HepG2 (cell line): ENCODE measurements at regions not wholly inside any gene's neighbourhood (a gene's known extent, or its start where the extent isn't known, plus 50 kb on each side); places are given as distances from the start of the nearest gene placed in this dataset.

ENCODE experiments used
- ATAC-seq: fragments of 200-7000 bp; cut with Tn5 transposase; 3 replicates; pipeline ENCODE4 v1.9.1; 2020; ENCODE audit warnings: mild to moderate bottlenecking, moderate library complexity
- BruUV-seq: library from RNA; stranded (reverse); fragments of 400-500 nt; replicated peaks from 2 replicates; lab custom pipeline; 2021; lab: Mats Ljungman, UMichigan
- CTCF ChIA-PET: fragments of 300-600 bp; formaldehyde crosslinking; extraction: SDS; loops from one replicate; lab custom pipeline; 2021; ENCODE audit warnings: low total read pairs, inconsistent platforms, low intra/inter-chr PET ratio; lab: Yijun Ruan, JAX
- POLR2A ChIA-PET: fragments of 350-600 bp; sonication (Branson Sonifier 250); formaldehyde crosslinking; loops from one replicate; lab custom pipeline; 2020; ENCODE audit warnings: antibody characterized with exemption, inconsistent platforms; lab: Yijun Ruan, JAX
- DNase-seq: peaks from one replicate; pipeline ENCODE4 v3.0.0-alpha.2; 2015; ENCODE audit warnings: low spot score
- FAIRE-seq: peaks from 3 replicates; lab custom pipeline; 2011; peaks lifted over from hg19 to GRCh38; lab: Jason Lieb, UNC
- H2AFZ ChIP-seq: one replicate; pipeline ENCODE4 v1.6.1; 2011; ENCODE audit warnings: low read length, inconsistent platforms
- H3K27ac ChIP-seq: fragments of 300-600 bp; 3 replicates; pipeline ENCODE4 v1.8.0; 2011; ENCODE audit warnings: mixed run types, mild to moderate bottlenecking, mixed read lengths, low read length, inconsistent platforms; ENCODE audit not compliant: insufficient read depth; ENCODE audit errors: extremely low read length
- H3K27me3 ChIP-seq, 2 experiments: fragments of 200-600 bp in 1 of 2; 2 replicates in 1 of 2; 3 replicates in 1 of 2; pipeline versions ENCODE4 v1.6.0 to v1.8.0; 2011; ENCODE audit warnings: low read length in 2 of 2, mild to moderate bottlenecking in 2 of 2, moderate library complexity in 2 of 2, inconsistent platforms in 1 of 2; ENCODE audit not compliant: insufficient read depth in 2 of 2, control insufficient read depth in 1 of 2
- H3K36me3 ChIP-seq, 2 experiments: fragments of 200-600 bp in 1 of 2; replicated peaks in 1 of 2; 2 replicates in 1 of 2; 3 replicates in 1 of 2; pipeline versions ENCODE4 v1.5.1 to v1.8.0; 2011; ENCODE audit warnings: low read length in 2 of 2, inconsistent platforms in 1 of 2; ENCODE audit not compliant: insufficient read depth in 2 of 2, control insufficient read depth in 1 of 2
- H3K4me1 ChIP-seq: 2 replicates; pipeline ENCODE4 v1.5.1; 2012; ENCODE audit warnings: low read length, inconsistent platforms; ENCODE audit not compliant: insufficient read depth
- H3K4me2 ChIP-seq: 2 replicates; pipeline ENCODE4 v1.6.0; 2011; ENCODE audit warnings: low read depth, low read length, inconsistent platforms
- H3K4me3 ChIP-seq, 3 experiments: fragments of 200-600 bp in 1 of 3; sonication (generic), shearing (Covaris generic) in 1 of 3; replicated peaks in 1 of 3; 2 replicates each; pipeline ENCODE4 v1.5.1; 2011 to 2016; ENCODE audit warnings: low read length in 3 of 3, inconsistent platforms in 2 of 3, low read depth in 2 of 3, mild to moderate bottlenecking in 2 of 3, control low read depth in 1 of 3, mixed read lengths in 1 of 3; ENCODE audit not compliant: insufficient read depth in 1 of 3
- H3K79me2 ChIP-seq: one replicate; pipeline ENCODE4 v1.6.1; 2011; ENCODE audit warnings: low read length, inconsistent platforms; ENCODE audit not compliant: insufficient read depth
- H3K9ac ChIP-seq: 2 replicates; pipeline ENCODE4 v1.6.0; 2011; ENCODE audit warnings: mild to moderate bottlenecking, low read depth, low read length, inconsistent platforms; ENCODE audit not compliant: insufficient read depth
- H3K9me3 ChIP-seq: 2 replicates; pipeline ENCODE4 v1.5.1; 2012; ENCODE audit warnings: mild to moderate bottlenecking, low read length
- H4K20me1 ChIP-seq: 2 replicates; pipeline ENCODE4 v1.6.0; 2011; ENCODE audit warnings: inconsistent platforms, mild to moderate bottlenecking, low read length, moderate library complexity; ENCODE audit not compliant: insufficient read depth
- KLF12 ChIP-seq: sonication (generic); formaldehyde crosslinking; IDR thresholded peaks from 2 replicates; pipeline ENCODE4 v1.4.0; 2020; ENCODE audit warnings: missing genetic modification reagents, borderline replicate concordance
- NAIF1 ChIP-seq: sonication (generic); formaldehyde crosslinking; IDR thresholded peaks from 2 replicates; pipeline ENCODE4 v1.5.0; 2020; ENCODE audit warnings: mild to moderate bottlenecking, missing genetic modification reagents, borderline replicate concordance
- RBM22 ChIP-seq: fragments of 200-400 bp; formaldehyde crosslinking; optimal IDR thresholded peaks from 2 replicates; pipeline ENCODE3; 2017; ENCODE audit warnings: mild to moderate bottlenecking, low read length, moderate library complexity
- SIN3A ChIP-seq: IDR thresholded peaks from 2 replicates; pipeline ENCODE4 v1.6.1; 2011; ENCODE audit warnings: low read depth, mild to moderate bottlenecking, control low read depth, low read length, borderline replicate concordance
- STAT5B ChIP-seq: sonication (generic); formaldehyde crosslinking; IDR thresholded peaks from 2 replicates; pipeline ENCODE4 v1.4.0; 2020; ENCODE audit warnings: missing genetic modification reagents
- ZBTB7A ChIP-seq: sonication (generic); formaldehyde crosslinking; IDR thresholded peaks from 2 replicates; pipeline ENCODE4 v1.8.0; 2022; ENCODE audit warnings: mild to moderate bottlenecking, missing genetic modification reagents
- ZNF746 ChIP-seq: sonication (generic); formaldehyde crosslinking; IDR thresholded peaks from 2 replicates; pipeline ENCODE4 v1.8.0; 2022; ENCODE audit warnings: mild to moderate bottlenecking, missing genetic modification reagents
- ZNF773 ChIP-seq: sonication (generic); formaldehyde crosslinking; IDR thresholded peaks from 2 replicates; pipeline ENCODE4 v1.4.0; 2020; ENCODE audit warnings: missing genetic modification reagents, borderline replicate concordance
- WGBS: methylation state at CpG from one replicate; pipeline ENCODE4 v1.1.6; 2017; ENCODE audit warnings: low lambda C conversion rate; 5-methylcytosine and 5-hydroxymethylcytosine counted together
- in situ Hi-C: cut with HindIII; loops from 2 replicates; pipeline ENCODE4 v1.10.0; 2017; ENCODE audit warnings: low pct_unique_long_range_greater_than_20kb; ENCODE audit not compliant: extremely low pct_ligation_motif_present
- intact Hi-C: fragments of 100-400 bp; cut with micrococcal nuclease; formaldehyde crosslinking; loops from one replicate; pipeline ENCODE4 v1.10.0; 2022; ENCODE audit not compliant: unreplicated experiment
- TF ChIP-seq, protein P1 (sequence below), 2 experiments: IDR thresholded peaks; 2 replicates each; pipeline ENCODE4 v1.6.1; 2011 to 2012; ENCODE audit warnings: low read length in 2 of 2, borderline replicate concordance in 1 of 2, low read depth in 1 of 2, mild to moderate bottlenecking in 1 of 2, moderate library complexity in 1 of 2
- TF ChIP-seq, protein P2 (sequence below): IDR thresholded peaks from 2 replicates; pipeline ENCODE4 v1.6.1; 2012; ENCODE audit warnings: low read depth, low read length, improper control_type of control experiment
- TF ChIP-seq, protein P3 (sequence below): sonication (generic); formaldehyde crosslinking; conservative IDR thresholded peaks from 2 replicates; pipeline ENCODE4 v1.4.0; 2020; ENCODE audit warnings: missing genetic modification reagents
- TF ChIP-seq, protein P4 (sequence below): sonication (generic); formaldehyde crosslinking; IDR thresholded peaks from 2 replicates; pipeline ENCODE4 v1.4.0; 2020; ENCODE audit warnings: missing genetic modification reagents

DNA sequence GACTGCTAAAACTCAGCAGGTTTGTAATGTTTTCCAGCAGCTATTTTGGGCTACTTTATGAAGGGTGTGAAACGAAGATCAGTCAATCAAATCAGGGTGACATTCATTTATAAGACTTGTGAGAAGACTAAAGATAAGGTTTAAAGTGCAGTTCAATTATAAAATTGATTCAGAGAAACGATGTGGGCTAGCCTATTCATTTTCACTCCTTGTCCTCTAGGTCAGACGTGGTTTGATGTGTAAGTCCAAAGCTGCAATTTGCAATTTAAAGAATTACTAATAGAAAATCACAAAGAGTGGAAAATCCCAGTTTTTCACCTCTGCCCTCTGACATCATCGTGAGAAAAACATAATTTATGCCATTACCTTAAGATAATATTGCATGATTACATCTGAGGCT, 243.5 kb upstream of the NOVA1 start:
- POLR2A ChIA-PET: no interaction called here
- H3K4me2 ChIP-seq: no peak overlapping the region
- no peaks in the 10 kb centered on the region for H3K27me3 ChIP-seq
- no peak overlapping the region for H3K4me3 ChIP-seq
- H3K4me1 ChIP-seq: no peaks in the 10 kb centered on the region
- ATAC-seq (no peak), FAIRE-seq (no peak), DNase-seq (no peak)
- 4% methylated on average over 4 of the region's 4 CpGs for WGBS
- intact Hi-C loops (no loop called here), in situ Hi-C loops (no loop called here)
- no peak overlapping the region for H2AFZ ChIP-seq
- H3K79me2 ChIP-seq: no peaks in the 10 kb centered on the region
- TF ChIP-seq, protein P1, sequence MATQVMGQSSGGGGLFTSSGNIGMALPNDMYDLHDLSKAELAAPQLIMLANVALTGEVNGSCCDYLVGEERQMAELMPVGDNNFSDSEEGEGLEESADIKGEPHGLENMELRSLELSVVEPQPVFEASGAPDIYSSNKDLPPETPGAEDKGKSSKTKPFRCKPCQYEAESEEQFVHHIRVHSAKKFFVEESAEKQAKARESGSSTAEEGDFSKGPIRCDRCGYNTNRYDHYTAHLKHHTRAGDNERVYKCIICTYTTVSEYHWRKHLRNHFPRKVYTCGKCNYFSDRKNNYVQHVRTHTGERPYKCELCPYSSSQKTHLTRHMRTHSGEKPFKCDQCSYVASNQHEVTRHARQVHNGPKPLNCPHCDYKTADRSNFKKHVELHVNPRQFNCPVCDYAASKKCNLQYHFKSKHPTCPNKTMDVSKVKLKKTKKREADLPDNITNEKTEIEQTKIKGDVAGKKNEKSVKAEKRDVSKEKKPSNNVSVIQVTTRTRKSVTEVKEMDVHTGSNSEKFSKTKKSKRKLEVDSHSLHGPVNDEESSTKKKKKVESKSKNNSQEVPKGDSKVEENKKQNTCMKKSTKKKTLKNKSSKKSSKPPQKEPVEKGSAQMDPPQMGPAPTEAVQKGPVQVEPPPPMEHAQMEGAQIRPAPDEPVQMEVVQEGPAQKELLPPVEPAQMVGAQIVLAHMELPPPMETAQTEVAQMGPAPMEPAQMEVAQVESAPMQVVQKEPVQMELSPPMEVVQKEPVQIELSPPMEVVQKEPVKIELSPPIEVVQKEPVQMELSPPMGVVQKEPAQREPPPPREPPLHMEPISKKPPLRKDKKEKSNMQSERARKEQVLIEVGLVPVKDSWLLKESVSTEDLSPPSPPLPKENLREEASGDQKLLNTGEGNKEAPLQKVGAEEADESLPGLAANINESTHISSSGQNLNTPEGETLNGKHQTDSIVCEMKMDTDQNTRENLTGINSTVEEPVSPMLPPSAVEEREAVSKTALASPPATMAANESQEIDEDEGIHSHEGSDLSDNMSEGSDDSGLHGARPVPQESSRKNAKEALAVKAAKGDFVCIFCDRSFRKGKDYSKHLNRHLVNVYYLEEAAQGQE (IDR thresholded peaks at IDR 0.05; ENCODE audit: borderline replicate concordance in 1 of 2, low read depth in 1 of 2, low read length in 2 of 2): no peak
- TF ChIP-seq RBM22 (no peak), KLF12 (CRISPR knock-in tag) (no peak), STAT5B (CRISPR knock-in tag) (no peak), ZNF773 (CRISPR knock-in tag) (no peak), SIN3A (no peak), NAIF1 (no peak), ZNF746 (CRISPR knock-in tag) (no peak), ZBTB7A (CRISPR knock-in tag) (no peak)
- TF ChIP-seq, protein P2, sequence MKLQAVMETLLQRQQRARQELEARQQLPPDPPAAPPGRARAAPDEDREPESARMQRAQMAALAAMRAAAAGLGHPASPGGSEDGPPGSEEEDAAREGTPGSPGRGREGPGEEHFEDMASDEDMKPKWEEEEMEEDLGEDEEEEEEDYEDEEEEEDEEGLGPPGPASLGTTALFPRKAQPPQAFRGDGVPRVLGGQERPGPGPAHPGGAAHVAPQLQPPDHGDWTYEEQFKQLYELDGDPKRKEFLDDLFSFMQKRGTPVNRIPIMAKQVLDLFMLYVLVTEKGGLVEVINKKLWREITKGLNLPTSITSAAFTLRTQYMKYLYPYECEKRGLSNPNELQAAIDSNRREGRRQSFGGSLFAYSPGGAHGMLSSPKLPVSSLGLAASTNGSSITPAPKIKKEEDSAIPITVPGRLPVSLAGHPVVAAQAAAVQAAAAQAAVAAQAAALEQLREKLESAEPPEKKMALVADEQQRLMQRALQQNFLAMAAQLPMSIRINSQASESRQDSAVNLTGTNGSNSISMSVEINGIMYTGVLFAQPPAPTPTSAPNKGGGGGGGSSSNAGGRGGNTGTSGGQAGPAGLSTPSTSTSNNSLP: no peak
- TF ChIP-seq, protein P3, sequence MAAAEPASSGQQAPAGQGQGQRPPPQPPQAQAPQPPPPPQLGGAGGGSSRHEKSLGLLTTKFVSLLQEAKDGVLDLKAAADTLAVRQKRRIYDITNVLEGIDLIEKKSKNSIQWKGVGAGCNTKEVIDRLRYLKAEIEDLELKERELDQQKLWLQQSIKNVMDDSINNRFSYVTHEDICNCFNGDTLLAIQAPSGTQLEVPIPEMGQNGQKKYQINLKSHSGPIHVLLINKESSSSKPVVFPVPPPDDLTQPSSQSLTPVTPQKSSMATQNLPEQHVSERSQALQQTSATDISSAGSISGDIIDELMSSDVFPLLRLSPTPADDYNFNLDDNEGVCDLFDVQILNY: no peak
- TF ChIP-seq, protein P4, sequence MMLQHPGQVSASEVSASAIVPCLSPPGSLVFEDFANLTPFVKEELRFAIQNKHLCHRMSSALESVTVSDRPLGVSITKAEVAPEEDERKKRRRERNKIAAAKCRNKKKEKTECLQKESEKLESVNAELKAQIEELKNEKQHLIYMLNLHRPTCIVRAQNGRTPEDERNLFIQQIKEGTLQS (CRISPR knock-in tag): no peak
- no peak overlapping the region for H3K9ac ChIP-seq
- H3K27ac ChIP-seq: no peak overlapping the region
- no TSS peak for BruUV-seq
- H4K20me1 ChIP-seq: no peaks in the 10 kb centered on the region
- no peaks in the 10 kb centered on the region for H3K36me3 ChIP-seq
- CTCF ChIA-PET: no interaction called here
- H3K9me3 ChIP-seq: peaks cover 87% of the 10 kb centered on the region
